Thyroid gland (tissue), 4 donors: ENCODE measurements at regions not wholly inside any gene's neighbourhood (a gene's known extent, or its start where the extent isn't known, plus 50 kb on each side); places are given as distances from the start of the nearest gene placed in this dataset.

Source experiments
- POLR2A ChIP-seq, 2 donors: fragments of 450-650 bp; IDR thresholded peaks; one replicate each; pipeline ENCODE4 v1.6.1; 2017; ENCODE audit warnings: antibody characterized with exemption in 2 of 2, mild to moderate bottlenecking in 2 of 2, moderate library complexity in 1 of 2
- TF ChIP-seq, protein P1 (sequence below), 6 experiments: fragments of 200-600 bp in 3 of 6; fragments of 450-650 bp in 3 of 6; sonication (generic) in 3 of 6; IDR thresholded peaks; one replicate each; pipeline ENCODE4 v1.5.1; 2016 to 2019; ENCODE audit warnings: antibody characterized with exemption in 6 of 6, mild to moderate bottlenecking in 2 of 6, inconsistent platforms in 1 of 6, moderate library complexity in 1 of 6

DNA sequence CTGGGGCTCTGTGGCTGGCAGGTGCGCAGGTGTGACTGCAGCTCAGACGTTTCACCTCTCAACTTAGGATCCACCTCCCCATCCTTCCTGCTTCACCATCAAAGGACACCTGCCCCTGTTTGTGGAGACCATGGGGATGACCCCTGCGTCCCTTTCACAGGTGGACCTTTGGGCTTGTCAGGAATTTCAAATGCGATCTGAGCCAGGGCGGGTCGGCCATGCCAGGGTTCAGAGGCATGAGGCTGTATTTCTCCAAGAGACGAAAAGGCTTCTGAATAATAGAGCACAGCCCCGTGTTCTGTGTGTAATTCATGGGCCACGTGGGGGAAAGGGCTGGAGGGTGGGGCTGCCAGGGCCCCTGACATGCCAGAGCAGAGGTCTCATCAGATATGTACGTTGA lies 668.0 kb downstream of the BRD1 start:
- TF ChIP-seq, protein P1, sequence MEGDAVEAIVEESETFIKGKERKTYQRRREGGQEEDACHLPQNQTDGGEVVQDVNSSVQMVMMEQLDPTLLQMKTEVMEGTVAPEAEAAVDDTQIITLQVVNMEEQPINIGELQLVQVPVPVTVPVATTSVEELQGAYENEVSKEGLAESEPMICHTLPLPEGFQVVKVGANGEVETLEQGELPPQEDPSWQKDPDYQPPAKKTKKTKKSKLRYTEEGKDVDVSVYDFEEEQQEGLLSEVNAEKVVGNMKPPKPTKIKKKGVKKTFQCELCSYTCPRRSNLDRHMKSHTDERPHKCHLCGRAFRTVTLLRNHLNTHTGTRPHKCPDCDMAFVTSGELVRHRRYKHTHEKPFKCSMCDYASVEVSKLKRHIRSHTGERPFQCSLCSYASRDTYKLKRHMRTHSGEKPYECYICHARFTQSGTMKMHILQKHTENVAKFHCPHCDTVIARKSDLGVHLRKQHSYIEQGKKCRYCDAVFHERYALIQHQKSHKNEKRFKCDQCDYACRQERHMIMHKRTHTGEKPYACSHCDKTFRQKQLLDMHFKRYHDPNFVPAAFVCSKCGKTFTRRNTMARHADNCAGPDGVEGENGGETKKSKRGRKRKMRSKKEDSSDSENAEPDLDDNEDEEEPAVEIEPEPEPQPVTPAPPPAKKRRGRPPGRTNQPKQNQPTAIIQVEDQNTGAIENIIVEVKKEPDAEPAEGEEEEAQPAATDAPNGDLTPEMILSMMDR (IDR thresholded peaks at IDR 0.05): no peak
- TF ChIP-seq POLR2A (IDR thresholded peaks at IDR 0.05): no peak
